GM21529 (cell line): ENCODE measurements at regions not wholly inside any gene's neighbourhood (a gene's known extent, or its start where the extent isn't known, plus 50 kb on each side); places are given as distances from the start of the nearest gene placed in this dataset.

Experiments used
- ATAC-seq: cut with Tn5 transposase; IDR thresholded peaks from one replicate; pipeline ENCODE4 v1.9.1; 2021; ENCODE audit not compliant: unreplicated experiment

DNA sequence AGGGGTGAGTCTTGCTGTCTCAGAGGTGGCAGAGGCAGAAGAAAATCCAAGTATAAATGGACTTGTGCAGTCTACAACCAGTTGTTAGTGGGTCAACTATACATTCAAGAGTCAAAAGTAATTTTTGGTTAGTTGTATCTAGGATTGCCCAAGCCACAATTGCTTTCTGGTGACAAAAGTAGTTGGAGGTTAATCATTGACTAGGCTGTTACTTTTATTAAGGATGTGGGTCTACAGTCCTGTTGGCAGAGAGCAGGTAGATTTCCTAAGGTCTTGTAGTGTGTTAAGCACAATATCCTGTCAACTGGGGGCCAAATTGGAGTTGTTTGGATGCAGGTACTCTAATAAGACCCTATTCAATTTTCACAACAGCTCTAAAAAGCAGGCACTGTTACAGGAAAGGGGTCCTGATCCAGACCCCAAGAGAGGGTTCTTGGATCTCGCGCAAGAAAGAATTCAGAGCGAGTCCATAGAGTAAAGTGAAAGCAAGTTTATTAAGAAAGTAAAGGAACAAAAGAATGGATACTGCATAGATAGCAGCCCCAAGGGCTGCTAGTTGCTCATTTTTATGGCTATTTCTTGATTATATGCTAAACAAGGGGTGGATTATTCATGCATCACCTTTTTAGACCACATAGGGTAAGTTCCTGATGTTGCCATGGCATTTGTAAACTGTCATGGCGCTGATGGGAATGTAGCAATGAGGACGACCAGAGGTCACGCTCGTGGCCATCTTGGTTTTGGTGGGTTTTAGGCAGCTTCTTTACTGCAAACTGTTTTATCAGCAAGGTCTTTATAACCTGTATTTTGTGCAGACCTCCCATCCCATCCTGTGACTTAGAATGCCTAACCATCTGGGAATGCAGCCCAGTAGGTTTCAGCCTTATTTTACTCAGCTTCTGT is 232.6 kb upstream of the SRRM4 start:
- no peak for ATAC-seq

DNA sequence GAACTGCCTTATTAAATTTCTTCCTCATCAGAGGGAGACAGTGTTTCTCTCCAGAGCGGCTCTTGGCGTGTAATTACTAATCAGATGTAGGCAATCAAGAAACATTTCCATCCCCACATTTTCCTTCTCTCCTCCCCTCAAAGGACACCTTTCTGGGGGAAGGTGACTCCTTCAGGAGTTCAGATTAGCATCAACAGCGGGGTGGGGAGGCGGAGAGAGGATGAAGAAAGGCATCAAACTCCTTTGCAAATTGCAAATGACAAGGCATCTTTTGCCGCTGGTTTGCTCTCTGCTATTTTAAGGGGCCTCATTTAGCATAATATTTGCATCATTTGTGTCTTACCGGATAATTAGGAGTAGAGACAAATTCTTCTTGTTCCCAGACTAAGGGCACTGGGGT is 231.7 kb upstream of the SRRM4 start:
- no peak for ATAC-seq

DNA sequence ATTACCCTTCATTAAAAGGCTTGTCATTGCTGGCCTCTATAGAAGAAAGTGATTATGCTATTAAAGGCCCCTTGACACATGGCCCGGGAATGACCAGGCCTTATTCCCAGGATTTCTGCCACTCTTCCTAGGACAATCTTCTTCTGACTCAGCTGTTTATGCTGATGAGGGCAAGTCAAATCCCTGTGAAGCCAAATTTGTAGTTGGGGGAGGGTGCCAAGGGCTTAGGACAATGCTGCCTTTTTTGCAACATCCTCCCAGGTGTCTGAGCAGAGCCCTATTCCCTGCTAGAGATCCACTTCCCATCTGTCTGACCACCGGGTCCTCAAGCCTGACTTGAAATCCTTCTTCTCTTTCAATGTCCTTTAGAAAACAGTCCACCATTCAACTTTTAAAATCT is 230.7 kb upstream of the SRRM4 start:
- ATAC-seq, result no peak

DNA sequence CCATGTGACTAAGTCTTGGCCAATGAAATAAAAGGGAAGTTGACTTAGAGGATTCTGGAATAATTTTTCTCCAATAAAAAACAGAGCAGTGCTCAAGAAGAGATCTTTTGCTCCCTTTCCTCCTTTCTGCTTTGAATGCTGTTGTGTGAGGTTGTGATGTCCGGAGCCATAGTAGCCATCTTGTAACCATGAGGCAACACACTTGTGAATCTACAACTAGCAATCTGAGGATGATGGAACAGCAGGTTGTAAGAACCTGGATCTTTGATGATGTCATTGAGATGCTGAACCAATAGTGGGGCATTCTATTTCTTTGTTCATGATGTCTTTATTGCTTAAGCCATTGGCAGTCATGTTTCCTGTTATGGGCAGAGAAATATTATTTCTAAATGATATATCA is 230.0 kb upstream of the SRRM4 start:
- ATAC-seq, result no peak

DNA sequence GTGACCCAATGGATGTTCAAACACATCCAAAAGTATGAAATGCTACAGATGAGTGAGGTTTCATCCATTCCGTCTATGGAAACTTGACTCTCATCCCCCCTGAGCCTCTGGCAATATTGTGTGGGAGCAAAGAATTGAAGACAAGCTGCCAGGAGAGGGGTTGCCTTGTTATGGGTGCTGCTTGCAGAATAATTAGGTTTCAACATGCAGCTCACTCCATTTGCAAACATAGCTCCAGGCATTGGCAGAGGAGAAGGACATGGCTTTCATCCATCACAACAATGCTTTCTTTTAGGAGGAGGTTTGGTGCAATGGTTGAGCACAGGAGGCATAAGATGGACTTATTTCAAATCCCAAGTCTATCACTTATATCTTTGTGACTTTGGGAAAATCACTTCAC is 220.7 kb upstream of the SRRM4 start:
- ATAC-seq, result no peak

DNA sequence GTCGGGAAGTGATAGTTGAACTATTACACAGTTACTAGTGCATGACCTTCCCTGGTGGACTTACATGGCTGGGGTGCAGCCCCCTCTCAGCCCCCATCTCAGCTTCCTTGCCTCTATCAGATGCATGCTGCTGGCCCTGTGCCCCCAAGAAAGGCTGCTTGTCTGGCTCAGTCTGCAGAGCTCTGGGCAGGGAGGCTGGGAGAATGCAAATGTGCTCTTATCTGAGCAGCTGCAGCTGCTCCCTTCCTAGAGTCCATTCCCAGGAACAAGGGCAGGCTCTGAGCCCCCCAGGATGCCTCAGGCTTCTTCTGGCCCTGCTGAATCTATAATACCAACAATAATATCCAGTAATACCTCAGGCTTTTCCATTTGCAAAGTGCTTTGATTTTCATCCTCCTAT is 218.1 kb upstream of the SRRM4 start:
- ATAC-seq, result no peak

DNA sequence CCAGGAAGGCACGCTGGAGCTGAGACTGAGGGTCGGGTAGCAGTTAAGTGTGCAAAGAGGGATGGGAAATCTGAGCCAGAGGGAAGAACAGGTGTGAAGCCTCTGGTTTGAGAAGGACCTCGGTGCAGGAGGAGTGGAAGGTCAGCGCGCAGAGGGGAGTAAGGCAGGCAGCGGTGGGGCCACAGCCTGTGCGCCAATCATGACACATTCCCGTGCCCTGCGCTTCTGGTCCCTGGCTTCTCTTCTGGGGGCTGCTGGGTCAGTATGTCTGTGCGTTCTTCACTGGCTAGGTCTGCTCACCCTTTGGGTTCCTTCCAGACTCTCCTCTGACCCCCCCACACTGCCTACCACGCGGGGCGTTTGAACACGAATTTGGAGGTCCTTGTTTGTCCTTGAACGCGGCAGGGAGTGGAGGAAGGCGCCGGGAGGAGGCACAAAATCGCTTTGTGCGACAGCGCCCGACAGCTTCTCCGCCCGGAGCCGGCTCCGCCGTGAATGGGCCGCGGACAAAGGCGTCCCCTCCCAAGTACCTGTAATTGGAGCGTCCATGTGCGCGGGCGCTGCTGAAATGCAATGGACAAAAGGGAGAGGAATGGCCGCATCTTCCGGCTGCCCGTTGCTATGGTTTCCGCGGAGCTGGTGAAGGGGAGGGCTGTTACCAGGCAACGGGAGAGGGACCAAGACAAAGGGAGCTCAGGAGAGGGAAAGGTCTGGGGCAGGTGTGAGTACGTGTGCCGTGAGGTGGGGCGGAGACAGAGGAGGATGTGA is 207.2 kb upstream of the SRRM4 start:
- ATAC-seq, result no peak

GRCh38 chr12:118777504-118777903 is 203.8 kb upstream of the SRRM4 start:
- no peak for ATAC-seq

- no peak for ATAC-seq
Measured at GRCh38 chr12:118778077-118778476, 203.3 kb upstream of the SRRM4 start.

- ATAC-seq, result no peak
Measured at GRCh38 chr12:118780939-118781338, 200.4 kb upstream of the SRRM4 start.

DNA sequence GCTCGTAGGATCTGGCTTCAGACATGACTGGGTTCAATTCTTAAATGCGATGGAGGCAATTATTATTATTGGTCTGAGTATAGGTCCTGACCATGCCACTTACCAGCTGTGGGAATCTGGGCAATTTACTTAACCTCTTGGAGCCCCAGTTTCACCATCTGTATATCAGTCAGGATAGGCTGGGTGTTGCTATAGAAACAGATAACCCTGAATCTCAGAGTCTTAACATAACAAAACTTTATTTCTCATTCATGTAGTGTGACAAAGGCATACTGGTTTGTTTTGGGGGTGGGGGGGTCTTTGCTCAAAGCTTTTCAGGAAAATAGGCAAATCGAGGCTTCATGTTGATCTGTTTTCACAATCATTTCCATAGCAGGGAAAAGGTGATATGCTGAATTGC is 199.6 kb upstream of the SRRM4 start:
- no peak for ATAC-seq

DNA sequence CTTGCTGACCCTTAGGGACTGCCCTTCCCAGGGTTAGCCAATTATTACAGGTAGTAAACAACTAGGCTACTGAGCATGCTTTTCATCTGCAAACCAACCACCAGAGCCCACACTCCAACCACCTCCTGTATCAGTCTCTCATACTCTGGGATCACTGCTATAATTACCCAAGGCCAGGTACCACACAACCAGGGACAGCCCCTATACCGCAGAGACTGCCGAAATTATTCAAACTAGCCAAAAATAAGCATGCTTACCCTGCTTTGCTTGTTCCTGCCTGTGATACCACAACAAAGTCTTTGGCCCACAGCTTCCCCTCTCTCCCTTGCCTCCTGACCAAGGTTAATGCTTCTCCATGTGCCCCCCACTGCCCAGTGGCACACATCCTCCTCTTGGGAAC is 197.6 kb upstream of the SRRM4 start:
- ATAC-seq, result no peak

DNA sequence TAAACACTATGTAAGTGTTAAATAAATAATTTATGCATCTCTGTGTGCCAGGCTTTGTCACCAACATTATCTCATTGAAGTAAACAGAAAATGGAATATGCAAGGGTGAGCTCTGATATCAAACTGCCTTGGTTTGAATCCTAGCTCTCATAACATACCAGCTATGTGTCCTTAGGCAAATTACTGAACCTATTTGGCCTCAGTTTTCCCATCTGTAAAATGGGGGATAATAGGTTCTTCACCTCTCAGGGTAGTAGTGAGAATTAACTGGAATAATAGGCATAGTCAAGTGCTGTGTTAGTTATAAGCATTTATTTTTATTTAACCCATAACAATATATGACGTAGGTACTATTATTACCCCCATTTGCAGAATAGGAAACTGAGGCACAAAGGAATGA is 190.8 kb upstream of the SRRM4 start:
- no peak for ATAC-seq

- no peak for ATAC-seq
Measured at GRCh38 chr12:118813778-118814357, 167.5 kb upstream of the SRRM4 start.

GRCh38 chr12:118816296-118816695 is 165.0 kb upstream of the SRRM4 start:
- no peak for ATAC-seq

DNA sequence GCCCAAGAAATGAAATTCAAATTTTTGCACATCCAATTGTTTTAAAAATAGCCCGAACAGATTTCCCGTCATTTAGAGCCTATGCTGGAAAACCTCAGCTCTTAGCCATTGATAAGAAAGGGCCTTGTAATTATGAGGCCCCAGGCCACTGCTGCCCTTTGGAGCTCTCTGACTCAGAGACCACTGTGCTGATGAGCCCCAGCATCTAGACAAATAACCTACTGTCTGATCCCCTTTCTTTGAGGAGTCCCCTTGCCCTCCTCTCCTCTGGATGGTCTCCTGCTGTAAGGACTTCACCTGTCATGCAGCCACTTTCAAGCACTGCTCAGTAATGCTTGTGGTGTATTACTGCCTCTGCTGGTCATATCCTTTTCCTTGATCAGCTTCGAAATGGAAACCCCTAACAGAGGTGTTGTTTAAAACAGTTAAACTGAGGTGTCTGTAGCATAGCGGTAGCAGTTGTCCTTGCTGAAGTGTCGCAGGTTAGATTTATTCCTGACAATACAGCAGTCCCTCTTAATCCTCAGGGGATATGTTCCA is 159.9 kb upstream of the SRRM4 start:
- ATAC-seq, result no peak

GRCh38 chr12:118822512-118822911 is 158.8 kb upstream of the SRRM4 start:
- ATAC-seq, result no peak

DNA sequence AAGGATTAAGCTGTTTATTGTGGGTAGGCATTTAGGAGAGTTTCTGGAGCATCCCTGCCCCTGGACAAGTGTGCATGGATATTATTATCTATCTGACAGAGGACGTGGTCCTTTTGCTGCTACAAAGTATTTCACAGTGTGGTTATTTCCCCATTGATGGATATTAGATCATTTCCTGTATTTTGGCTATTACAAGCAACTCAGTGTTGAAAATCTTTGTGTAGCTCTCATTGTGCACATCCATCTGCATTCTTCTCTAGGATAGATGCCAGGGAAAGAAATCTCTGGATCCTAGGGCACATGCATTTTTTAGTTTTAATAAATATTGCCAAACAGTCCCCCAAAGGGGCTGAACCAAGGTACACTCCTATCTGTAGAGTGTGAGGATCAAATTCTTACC is 154.3 kb upstream of the SRRM4 start:
- no peak for ATAC-seq

GRCh38 chr12:118827606-118828005 is 153.7 kb upstream of the SRRM4 start:
- ATAC-seq, result no peak

- ATAC-seq, result no peak
Measured at GRCh38 chr12:118830296-118830695, 151.0 kb upstream of the SRRM4 start.

GRCh38 chr12:118835926-118836325 is 145.4 kb upstream of the SRRM4 start:
- no peak for ATAC-seq

- ATAC-seq, result no peak
Measured at GRCh38 chr12:118840399-118840798, 140.9 kb upstream of the SRRM4 start.
